ENCODE measurements at regions not wholly inside any gene's neighbourhood (a gene's known extent, or its start where the extent isn't known, plus 50 kb on each side); places are given as distances from the start of the nearest gene placed in this dataset.
"Not testable (repeated sequence)": the region's sequence is repeated elsewhere in the genome, so short reads cannot be mapped to it uniquely, and the experiment has no call there.

GRCh38 chr5:57635146-57635777 lies 152.7 kb upstream of the ACTBL2 start:
- Histone ChIP-seq H3K4me1 (no peaks in the 10 kb centered on the region), H3K27ac (no peak overlapping the region), H3K4me3 (no peak overlapping the region), H3K36me3 (no peaks in the 10 kb centered on the region), H3K9me3 (no peaks in the 10 kb centered on the region), H3K27me3 (no peaks in the 10 kb centered on the region)
- no peak for DNase-seq (ENCODE audit: low spot score)
- TF ChIP-seq CTCF (IDR thresholded peaks at IDR 0.05) = no peak

GRCh38 chr5:57632937-57633336 lies 150.3 kb upstream of the ACTBL2 start:
- TF ChIP-seq CTCF (IDR thresholded peaks at IDR 0.05) = no peak
- H3K27ac ChIP-seq = no peak overlapping the region

GRCh38 chr5:57631139-57631538 lies 148.5 kb upstream of the ACTBL2 start:
- H3K27me3 ChIP-seq; H3K36me3 ChIP-seq; H3K4me1 ChIP-seq; H3K9me3 ChIP-seq; DNase-seq (ENCODE audit: low spot score); H3K4me3 ChIP-seq; H3K27ac ChIP-seq: not testable (repeated sequence)

More at GRCh38 chr5:57632937-57633336, 150.3 kb upstream of the ACTBL2 start:
- Histone ChIP-seq H3K36me3 (no peaks in the 10 kb centered on the region), H3K4me1 (no peaks in the 10 kb centered on the region), H3K9me3 (no peaks in the 10 kb centered on the region), H3K4me3 (no peak overlapping the region), H3K27me3 (no peaks in the 10 kb centered on the region)
- no peak for DNase-seq (ENCODE audit: low spot score)

- H3K27ac ChIP-seq = no peak overlapping the region
- DNase-seq (ENCODE audit: low spot score) = no peak
- no peaks in the 10 kb centered on the region for H3K4me1 ChIP-seq
- H3K27me3 ChIP-seq = no peaks in the 10 kb centered on the region
- no peak overlapping the region for H3K4me3 ChIP-seq
- H3K9me3 ChIP-seq = no peaks in the 10 kb centered on the region
- H3K36me3 ChIP-seq = no peaks in the 10 kb centered on the region
- no peak for TF ChIP-seq CTCF (IDR thresholded peaks at IDR 0.05)
Measured at GRCh38 chr5:57627661-57628060, 145.1 kb upstream of the ACTBL2 start.

- H3K27me3 ChIP-seq = no peaks in the 10 kb centered on the region
- no peak for TF ChIP-seq CTCF (IDR thresholded peaks at IDR 0.05)
- H3K4me3 ChIP-seq = no peak overlapping the region
Measured at GRCh38 chr5:57626703-57627102, 144.1 kb upstream of the ACTBL2 start.

GRCh38 chr5:57621624-57622023 lies 139.0 kb upstream of the ACTBL2 start:
- H3K27ac ChIP-seq = no peak overlapping the region
- no peaks in the 10 kb centered on the region for H3K36me3 ChIP-seq
- no peak for TF ChIP-seq CTCF (IDR thresholded peaks at IDR 0.05)

More at GRCh38 chr5:57626703-57627102, 144.1 kb upstream of the ACTBL2 start:
- Histone ChIP-seq H3K27ac (no peak overlapping the region), H3K4me1 (no peaks in the 10 kb centered on the region), H3K9me3 (no peaks in the 10 kb centered on the region), H3K36me3 (no peaks in the 10 kb centered on the region)
- no peak for DNase-seq (ENCODE audit: low spot score)

More at GRCh38 chr5:57621624-57622023, 139.0 kb upstream of the ACTBL2 start:
- Histone ChIP-seq H3K4me1 (no peaks in the 10 kb centered on the region), H3K27me3 (no peaks in the 10 kb centered on the region), H3K9me3 (no peaks in the 10 kb centered on the region), H3K4me3 (no peak overlapping the region)
- no peak for DNase-seq (ENCODE audit: low spot score)
